T1000 (cell line): ENCODE measurements at regions not wholly inside any gene's neighbourhood (a gene's known extent, or its start where the extent isn't known, plus 50 kb on each side); places are given as distances from the start of the nearest gene placed in this dataset.

ENCODE experiments used
- DNase-seq: peaks from one replicate; lab custom pipeline; 2025; ENCODE audit warnings: mixed read lengths; lab: John Stamatoyannopoulos, UW

DNA sequence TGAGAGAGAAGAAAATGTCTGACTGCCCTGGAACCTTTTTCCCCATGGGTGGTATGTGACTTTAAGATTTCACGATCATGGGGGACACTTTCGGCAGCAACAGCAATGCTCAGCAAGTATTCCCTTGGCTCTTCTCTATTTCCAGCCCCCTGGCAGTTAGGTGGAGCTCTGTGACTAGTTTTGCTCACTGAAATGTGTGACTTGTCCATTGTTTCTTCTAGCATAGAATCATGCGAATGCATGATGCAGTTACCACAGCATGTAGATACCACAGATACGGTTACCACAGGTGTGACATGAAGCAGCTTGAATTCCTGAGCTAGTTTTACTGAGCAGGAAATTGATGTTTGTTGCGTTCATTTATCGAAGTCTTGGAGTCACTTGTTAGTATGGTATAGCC, 1034.5 kb upstream of the EEF2KMT start:
- no peak for DNase-seq

DNA sequence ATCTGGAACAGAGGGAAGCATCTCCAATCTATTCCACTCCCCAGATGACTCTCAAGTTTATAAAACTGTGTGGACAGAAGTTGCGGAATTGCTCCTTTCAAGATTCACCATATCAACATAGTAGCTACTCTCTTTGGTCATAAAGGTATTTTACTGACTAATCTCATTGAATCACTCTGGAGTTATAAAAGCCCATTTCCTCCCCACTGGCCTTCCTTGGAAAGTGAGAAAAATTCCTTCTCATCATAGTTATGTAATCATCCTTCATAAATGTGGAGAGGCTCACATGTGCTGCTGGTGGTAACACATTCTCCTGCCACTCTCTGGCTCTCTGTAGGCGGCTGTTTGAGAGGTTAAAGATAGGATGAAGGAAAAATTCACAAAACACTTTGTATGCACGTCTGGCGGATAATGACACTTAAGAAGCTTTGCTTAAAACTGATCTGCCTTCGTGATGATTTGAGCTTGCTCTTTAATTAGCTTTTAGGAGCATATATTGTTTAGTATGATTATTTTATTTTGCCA, 1034.0 kb upstream of the EEF2KMT start:
- DNase-seq = no peak

GRCh38 chr16:6125483-6126259, 1028.1 kb upstream of the EEF2KMT start:
- DNase-seq = no peak

DNA sequence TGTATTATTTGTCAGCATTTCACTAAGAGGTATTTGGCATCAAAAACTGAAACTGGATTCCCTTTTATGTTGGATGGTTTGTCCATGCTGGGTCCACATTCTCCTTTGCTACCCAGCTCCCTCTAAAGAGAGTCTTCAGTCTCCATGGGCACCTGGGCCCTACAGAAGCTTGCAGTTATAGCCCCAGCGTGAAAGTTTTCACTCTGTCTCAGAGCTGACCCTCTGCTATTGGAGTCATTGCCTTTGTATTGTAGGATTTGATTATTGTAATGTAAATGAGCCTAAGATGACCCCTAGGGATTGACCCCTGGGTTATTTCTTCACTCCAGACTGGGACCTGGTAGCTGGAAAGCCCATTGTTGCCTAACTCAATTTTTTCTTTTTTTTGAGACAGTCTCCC, 1026.5 kb upstream of the EEF2KMT start:
- DNase-seq = no peak

DNA sequence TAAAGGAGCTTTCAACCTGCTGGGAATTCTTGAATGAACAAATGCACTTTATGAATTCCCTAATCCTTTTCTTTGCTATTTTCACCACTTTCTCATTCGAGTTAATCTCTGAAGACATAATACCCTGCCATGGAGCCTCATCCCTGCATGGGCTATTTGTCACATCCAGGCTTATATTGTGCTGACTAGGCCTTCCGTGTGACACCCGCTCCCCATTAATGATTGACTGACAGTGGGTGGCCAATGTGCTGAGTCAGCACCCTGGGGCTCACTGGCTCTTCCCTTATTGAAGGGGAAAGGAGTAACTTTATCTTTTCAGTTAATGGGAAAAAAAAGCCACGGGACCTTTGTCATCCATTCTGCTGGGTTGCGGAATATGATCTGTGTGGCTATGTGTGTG, 1024.8 kb upstream of the EEF2KMT start:
- no peak for DNase-seq

DNA sequence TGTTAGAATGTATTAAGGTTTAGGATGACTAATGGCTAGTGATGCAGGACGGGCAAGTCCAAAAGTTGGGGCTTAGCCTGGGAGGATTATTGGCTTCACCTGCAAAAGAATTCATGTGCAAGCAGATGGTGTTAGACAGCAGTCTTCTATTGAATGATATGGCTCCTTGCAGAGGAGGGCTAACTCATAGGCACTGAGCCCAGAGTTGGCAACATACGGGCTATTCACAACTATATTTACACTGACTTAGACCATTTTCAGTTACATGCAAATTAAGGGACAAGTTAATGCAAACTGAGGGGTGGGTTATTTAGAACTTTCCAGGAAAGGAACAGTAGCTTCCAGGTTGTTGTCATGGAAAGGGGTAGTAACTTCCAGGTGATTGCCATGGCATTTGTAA, 1017.1 kb upstream of the EEF2KMT start:
- DNase-seq = no peak

DNA sequence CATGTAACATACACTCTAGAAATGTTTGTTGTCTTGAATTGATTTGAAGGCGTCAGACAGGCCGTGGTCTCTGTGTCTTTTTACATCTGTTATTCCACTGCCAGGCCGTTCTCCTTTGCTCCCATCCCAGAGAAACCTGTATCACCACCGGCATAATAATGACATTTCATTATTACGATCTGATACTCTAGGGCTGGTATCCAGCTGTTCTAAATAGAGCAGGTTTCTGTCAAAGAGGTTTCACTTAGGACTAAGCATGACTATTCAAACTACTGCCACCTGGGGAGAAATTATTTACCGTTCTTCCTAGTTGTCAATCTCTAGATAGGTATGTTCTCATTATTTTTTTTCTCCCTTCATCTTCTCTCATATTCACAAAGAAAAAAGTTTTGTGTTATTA, 1016.2 kb upstream of the EEF2KMT start:
- no peak for DNase-seq

DNA sequence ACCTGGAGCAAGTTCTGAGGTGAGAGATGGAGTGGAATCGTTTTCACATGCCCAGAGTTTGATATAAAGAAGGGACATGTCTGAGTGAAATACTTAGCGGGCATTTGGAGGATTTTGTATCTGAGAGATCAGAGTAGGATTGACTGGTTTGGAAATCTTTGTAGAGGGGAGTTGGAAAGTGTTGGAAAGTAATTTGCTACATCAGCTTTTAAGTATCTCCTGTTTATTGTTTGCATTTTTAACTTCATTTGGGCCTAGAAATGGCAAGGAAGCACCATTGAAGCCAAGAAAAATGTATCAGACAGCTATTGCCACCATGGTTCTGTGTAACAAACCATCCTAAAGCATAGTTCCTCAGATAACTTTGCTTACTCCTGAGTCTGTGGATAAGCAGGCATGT, 1015.1 kb upstream of the EEF2KMT start:
- DNase-seq = no peak

DNA sequence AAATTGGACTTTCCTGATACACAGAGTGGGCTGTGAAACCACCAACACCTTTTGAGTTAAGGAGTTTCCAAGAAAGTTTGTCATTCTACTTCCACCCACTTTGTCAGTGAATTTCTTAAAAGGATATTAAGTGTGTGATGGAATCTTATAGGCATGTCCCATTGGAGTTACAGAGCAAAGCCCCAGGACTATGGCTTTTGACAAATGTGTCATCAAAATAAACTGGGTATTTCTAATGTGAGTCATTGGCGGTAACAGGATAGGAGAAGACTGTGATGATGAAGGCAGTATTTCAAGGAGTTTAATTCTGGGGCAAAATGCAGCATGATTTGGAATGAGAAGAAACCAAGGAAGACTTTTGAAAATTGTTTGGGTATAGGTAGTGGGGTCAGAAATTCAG, 1013.8 kb upstream of the EEF2KMT start:
- no peak for DNase-seq

GRCh38 chr16:6110346-6110745, 1012.8 kb upstream of the EEF2KMT start:
- no peak for DNase-seq

DNA sequence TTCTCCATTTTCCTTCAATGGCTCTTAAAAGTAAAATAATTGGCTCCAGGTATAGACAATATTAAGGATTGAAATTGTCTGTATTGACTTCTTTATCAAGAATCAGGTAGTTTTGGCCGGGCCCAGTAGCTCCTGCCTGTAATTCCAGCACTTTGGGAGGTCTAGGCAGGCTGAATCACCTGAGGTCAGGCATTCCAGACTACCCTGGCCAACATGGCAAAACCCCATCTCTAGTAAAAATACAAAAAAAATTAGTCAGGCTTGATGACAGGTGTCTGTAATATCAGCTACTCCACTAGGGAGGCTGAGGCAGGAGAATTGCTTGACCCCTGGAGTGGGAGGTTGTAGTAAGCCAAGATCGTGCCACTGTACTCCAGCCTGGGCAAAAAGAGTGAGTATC, 1008.5 kb upstream of the EEF2KMT start:
- DNase-seq = no peak

GRCh38 chr16:6105115-6105514, 1007.5 kb upstream of the EEF2KMT start:
- no peak for DNase-seq

GRCh38 chr16:6104428-6104827, 1006.8 kb upstream of the EEF2KMT start:
- DNase-seq = no peak

DNA sequence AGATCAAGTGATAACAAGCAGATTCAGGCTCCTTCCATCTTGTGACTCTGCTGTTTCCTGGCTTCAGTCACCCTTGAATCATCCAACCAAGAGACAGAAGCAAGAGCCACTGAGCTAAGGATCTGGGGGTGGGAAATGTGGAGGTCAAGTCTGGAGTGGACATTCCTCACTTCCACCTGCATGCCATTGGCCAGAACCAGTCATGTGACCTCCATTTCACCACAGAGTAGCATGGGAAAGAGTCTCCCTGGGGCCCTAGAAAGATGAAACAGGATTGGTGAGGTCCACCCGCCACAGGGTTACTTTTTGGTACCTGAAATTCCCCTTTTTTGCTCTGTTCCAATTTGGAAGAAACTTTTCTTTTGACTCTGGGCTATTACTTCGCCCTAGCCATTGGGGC, 1006.0 kb upstream of the EEF2KMT start:
- DNase-seq = no peak

GRCh38 chr16:6099102-6099501, 1001.5 kb upstream of the EEF2KMT start:
- no peak for DNase-seq

DNA sequence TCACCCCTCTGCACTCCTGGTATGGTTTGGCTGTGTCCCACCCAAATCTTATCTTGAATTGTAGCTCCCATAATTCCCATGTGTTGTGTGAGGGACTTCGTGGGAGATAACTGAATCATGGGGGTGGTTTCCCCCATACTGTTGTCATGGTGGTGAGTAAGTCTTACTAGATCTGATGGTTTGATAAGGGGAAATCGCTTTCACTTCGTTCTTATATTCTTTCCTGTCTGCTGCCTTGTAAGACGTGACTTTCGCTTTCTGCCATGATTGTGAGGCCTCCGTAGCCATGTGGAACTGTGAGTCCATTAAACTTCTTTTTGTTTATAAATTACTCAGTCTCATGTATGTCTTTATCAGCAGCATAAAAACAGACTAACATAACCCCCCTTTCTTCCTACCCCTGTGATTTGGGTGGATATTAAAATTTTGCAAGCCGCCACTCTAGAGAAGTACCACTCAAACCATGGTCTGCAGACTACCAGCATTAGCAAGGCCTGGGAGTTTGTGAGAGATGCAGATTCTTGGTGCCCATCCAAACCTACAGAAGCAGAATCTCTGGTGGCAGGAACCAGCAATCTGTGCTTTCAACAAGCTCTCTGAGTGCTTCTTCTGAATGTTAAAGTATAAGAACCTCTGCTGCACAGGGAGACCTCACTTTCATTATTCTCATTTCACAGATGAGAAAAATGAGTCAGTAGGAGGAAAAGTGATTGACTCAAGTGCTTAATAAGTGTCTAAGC, 999.5 kb upstream of the EEF2KMT start:
- no peak for DNase-seq

DNA sequence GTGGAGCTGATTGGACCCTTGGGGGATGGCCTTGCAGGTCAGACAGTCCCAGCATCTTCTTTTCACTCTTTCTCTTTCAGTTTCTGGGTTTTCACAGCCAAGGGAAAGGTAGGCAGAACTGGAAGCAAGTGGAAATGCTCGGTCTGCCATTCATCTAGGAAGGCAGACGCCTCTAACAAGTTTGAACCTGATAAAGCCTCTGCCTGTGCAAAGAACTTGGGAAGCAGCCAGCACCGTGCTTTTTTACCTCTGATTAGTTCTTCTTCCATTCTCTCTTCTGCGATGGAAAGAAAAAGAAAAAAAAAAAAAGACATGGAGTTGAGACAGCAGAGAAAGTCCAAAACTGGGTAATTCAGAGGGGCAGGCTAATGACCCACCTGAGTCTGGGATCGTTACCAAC, 997.8 kb upstream of the EEF2KMT start:
- no peak for DNase-seq

GRCh38 chr16:6091021-6091420, 993.4 kb upstream of the EEF2KMT start:
- DNase-seq = no peak

DNA sequence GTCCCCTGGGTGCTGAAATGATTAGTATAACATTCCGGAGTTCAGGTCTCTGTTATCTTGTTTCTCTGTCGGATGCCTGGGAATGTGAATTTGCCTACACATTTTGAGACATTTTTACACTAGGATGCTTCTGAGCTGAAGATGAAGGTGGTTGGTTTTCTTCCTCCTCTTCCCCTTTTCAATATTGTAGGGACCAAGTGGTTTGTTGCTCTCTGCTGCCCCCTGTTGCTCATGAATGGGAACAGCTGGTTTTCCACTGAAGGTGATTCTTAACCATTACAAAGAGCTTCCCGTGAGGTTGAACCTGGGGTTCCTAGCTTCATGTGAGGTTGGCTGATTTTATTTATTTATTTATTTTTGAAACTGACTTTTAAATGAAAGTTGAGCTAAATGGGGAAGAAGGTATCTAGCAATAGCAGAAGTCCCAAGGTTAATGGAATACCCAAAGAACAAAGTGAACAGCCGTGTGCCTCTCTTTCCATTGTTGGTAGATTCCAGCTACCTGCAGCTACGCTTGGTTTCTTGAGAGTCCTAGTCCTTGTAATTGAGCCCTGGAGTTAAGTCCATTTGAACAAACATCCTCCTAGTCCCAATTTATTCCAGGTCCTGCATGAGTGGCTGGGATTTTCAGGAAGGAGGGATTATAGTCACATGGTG, 983.9 kb upstream of the EEF2KMT start:
- DNase-seq = no peak

DNA sequence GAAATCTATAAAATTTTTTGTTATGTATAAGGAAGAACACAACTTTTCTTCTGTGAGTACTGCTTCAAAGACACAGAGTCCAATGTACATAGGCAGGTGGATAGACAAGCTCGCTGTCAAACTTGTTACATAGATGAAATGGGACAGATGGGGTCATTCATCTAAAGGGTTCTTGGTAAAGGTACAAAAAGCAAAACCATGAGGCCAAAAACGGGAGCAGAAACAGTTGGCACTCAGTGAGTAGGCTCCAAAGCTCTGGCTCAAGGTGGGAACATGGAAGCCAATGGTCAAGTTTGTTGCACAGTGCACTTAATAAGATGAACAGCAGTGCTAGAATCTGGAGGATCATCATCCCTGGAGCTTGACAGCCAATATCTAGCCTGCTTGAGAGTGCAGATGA, 979.0 kb upstream of the EEF2KMT start:
- no peak for DNase-seq

GRCh38 chr16:6068063-6068462, 970.5 kb upstream of the EEF2KMT start:
- DNase-seq = no peak

DNA sequence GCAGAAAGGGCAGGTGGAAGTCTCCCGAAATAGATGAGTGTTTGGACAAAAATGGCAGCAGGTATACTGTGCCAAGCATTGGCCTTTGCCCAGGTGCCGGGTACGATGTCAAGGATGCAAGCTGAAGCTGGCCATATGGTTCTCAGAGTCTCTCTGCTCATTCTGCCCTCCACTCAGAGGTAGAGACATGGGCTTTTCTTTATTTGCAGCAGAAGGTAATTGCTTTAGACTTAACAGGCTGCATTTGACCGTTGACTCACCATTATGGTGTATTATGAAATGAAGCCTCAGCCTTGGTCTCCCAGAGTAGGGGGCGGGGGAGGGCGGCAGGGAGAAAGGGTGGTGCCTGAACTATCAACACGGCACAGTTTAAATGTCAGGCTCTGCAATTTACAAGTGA, 969.1 kb upstream of the EEF2KMT start:
- DNase-seq = no peak

- DNase-seq = no peak
Measured at GRCh38 chr16:6063526-6063925, 965.9 kb upstream of the EEF2KMT start.
